PC-9 (cell line): ENCODE measurements at regions not wholly inside any gene's neighbourhood (a gene's known extent, or its start where the extent isn't known, plus 50 kb on each side); places are given as distances from the start of the nearest gene placed in this dataset.

Experiments used
- CTCF ChIP-seq: fragments of 200-600 bp; sonication (generic); conservative IDR thresholded peaks from 2 replicates; pipeline ENCODE4 v1.6.1; 2017; ENCODE audit warnings: mixed run types, antibody characterized with exemption, mild to moderate bottlenecking, moderate library complexity
- EZH2 ChIP-seq: fragments of 200-600 bp; sonication (generic); IDR thresholded peaks from 2 replicates; pipeline ENCODE4 v1.8.0; 2017; ENCODE audit warnings: antibody characterized with exemption, low read depth

DNA sequence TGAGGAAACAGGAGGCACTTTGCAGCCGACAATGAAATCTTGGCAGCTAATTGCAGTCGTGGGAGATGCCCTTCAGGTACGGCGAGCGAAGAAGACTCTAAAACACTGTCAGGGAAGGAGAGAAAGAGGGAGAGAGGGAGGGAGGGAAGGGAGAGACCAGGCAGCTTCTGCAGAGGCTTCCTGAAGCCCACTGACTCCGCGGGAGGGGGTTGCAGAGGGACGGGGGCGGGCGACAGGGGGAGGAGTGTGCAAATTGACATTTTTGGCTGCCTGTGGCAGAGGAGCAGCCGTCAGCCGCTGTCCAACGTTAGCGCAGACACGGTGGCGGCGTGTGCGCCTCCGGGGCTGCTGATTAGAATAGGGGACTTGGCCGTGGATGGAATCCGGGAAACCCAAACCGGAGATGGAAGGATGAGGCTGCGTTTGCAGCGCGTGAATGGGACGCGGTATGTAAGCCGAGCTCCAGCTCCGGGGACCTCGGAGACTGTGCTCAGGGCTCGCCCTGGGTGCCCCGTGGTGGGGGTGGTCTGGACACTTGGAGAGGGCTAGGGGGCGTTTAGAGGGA is 849.1 kb upstream of the RBFOX1 start:
- TF ChIP-seq CTCF (no peak), EZH2 (no peak)
